Left lung (tissue), 4 donors: ENCODE measurements at regions not wholly inside any gene's neighbourhood (a gene's known extent, or its start where the extent isn't known, plus 50 kb on each side); places are given as distances from the start of the nearest gene placed in this dataset.

Source experiments
- ATAC-seq: fragments of 200-7000 bp; cut with Tn5 transposase; one replicate; pipeline ENCODE4 v1.9.1; 2020; ENCODE audit warnings: moderate library complexity
- DNase-seq, 4 donors: peaks; one replicate each; pipeline ENCODE4 v3.0.0-alpha.2; 2013 to 2020
- H3K27ac ChIP-seq, 2 donors: fragments of 200-600 bp; sonication (generic) in 1 of 2; one replicate each; pipeline versions ENCODE4 v1.5.0 to v1.8.0; 2020 to 2021
- H3K27me3 ChIP-seq, 2 donors: fragments of 200-600 bp; sonication (generic) in 1 of 2; one replicate each; pipeline versions ENCODE4 v1.5.0 to v1.8.0; 2020 to 2021
- H3K36me3 ChIP-seq, 2 donors: fragments of 200-600 bp; sonication (generic) in 1 of 2; one replicate each; pipeline versions ENCODE4 v1.5.0 to v1.8.0; 2020 to 2021
- H3K4me1 ChIP-seq, 2 donors: fragments of 200-600 bp; one replicate each; pipeline ENCODE4 v1.8.0; 2021
- H3K4me3 ChIP-seq, 2 donors: fragments of 200-600 bp; sonication (generic) in 1 of 2; one replicate each; pipeline versions ENCODE4 v1.5.0 to v1.8.0; 2020 to 2021; ENCODE audit warnings: mild to moderate bottlenecking in 1 of 2
- H3K9me3 ChIP-seq, 2 donors: fragments of 200-600 bp; sonication (generic) in 1 of 2; one replicate each; pipeline versions ENCODE4 v1.5.0 to v1.8.0; 2020 to 2021
- CTCF ChIP-seq, 2 donors: fragments of 200-600 bp; sonication (generic) in 1 of 2; IDR thresholded peaks; one replicate each; pipeline versions ENCODE4 v1.5.0 to v1.8.0; 2021; ENCODE audit warnings: antibody characterized with exemption in 2 of 2
- intact Hi-C, 2 donors: fragments of 100-400 bp; cut with DNase I; formaldehyde crosslinking; loops; one replicate each; pipeline versions ENCODE4 v1.11.2 to v1.14.2; 2022
- donor health status: DM: no; HTN: yes; CAD: no.
- donor health status: DM: no; HTN: no; CAD: no.

- Histone ChIP-seq H3K27ac (no peak overlapping the region), H3K4me3 (no peak overlapping the region), H3K36me3 (no peaks in the 10 kb centered on the region), H3K4me1 (no peaks in the 10 kb centered on the region), H3K9me3 (no peaks in the 10 kb centered on the region), H3K27me3 (no peaks in the 10 kb centered on the region)
- intact Hi-C loops: no loop called here
- DNase-seq (no peak), ATAC-seq (no peak)
- TF ChIP-seq CTCF (IDR thresholded peaks at IDR 0.05): no peak
These were observed 480.5 kb upstream of the ID4 start for GRCh38 chr6:19356692-19357091.

GRCh38 chr6:19362396-19362795, 474.8 kb upstream of the ID4 start:
- intact Hi-C loops: no loop called here
- H3K4me3 ChIP-seq: no peak overlapping the region
- DNase-seq (peak in 1 of 4 donors; percentile 14), ATAC-seq (no peak)
- no peak overlapping the region for H3K27ac ChIP-seq
- H3K36me3 ChIP-seq: no peaks in the 10 kb centered on the region
- no peak for TF ChIP-seq CTCF (IDR thresholded peaks at IDR 0.05)
- H3K27me3 ChIP-seq: no peaks in the 10 kb centered on the region
- H3K4me1 ChIP-seq: no peaks in the 10 kb centered on the region
- H3K9me3 ChIP-seq: no peaks in the 10 kb centered on the region

- Histone ChIP-seq H3K4me3 (no peak overlapping the region), H3K36me3 (no peaks in the 10 kb centered on the region), H3K27ac (no peak overlapping the region), H3K9me3 (no peaks in the 10 kb centered on the region), H3K27me3 (no peaks in the 10 kb centered on the region), H3K4me1 (no peaks in the 10 kb centered on the region)
- DNase-seq (no peak), ATAC-seq (no peak)
- TF ChIP-seq CTCF (IDR thresholded peaks at IDR 0.05): no peak
- intact Hi-C loops: no loop called here
These were observed 468.7 kb upstream of the ID4 start for GRCh38 chr6:19368511-19368910.

- intact Hi-C loops: no loop called here
- TF ChIP-seq CTCF (IDR thresholded peaks at IDR 0.05): no peak
- Histone ChIP-seq H3K9me3 (no peaks in the 10 kb centered on the region), H3K4me3 (no peak overlapping the region), H3K36me3 (no peaks in the 10 kb centered on the region), H3K27me3 (no peaks in the 10 kb centered on the region), H3K27ac (no peak overlapping the region), H3K4me1 (no peaks in the 10 kb centered on the region)
- ATAC-seq (no peak), DNase-seq (no peak)
These were observed 467.4 kb upstream of the ID4 start for GRCh38 chr6:19369785-19370184.

GRCh38 chr6:19370831-19371230, 466.3 kb upstream of the ID4 start:
- DNase-seq (no peak), ATAC-seq (no peak)
- Histone ChIP-seq H3K27me3 (no peaks in the 10 kb centered on the region), H3K4me3 (no peak overlapping the region), H3K27ac (no peak overlapping the region), H3K9me3 (no peaks in the 10 kb centered on the region), H3K36me3 (no peaks in the 10 kb centered on the region), H3K4me1 (no peaks in the 10 kb centered on the region)
- TF ChIP-seq CTCF (IDR thresholded peaks at IDR 0.05): no peak
- intact Hi-C loops: no loop called here
